ENCODE measurements at regions not wholly inside any gene's neighbourhood (a gene's known extent, or its start where the extent isn't known, plus 50 kb on each side); places are given as distances from the start of the nearest gene placed in this dataset.
"Not testable (repeated sequence)": the region's sequence is repeated elsewhere in the genome, so short reads cannot be mapped to it uniquely, and the experiment has no call there.

GRCh38 chr13:18643644-18644172 lies 537.9 kb downstream of the TUBA3C start:
- H3K9me3 ChIP-seq (ENCODE audit: low read length); intact Hi-C loops (cut with micrococcal nuclease; ENCODE audit: unreplicated experiment); H3K4me3 ChIP-seq (ENCODE audit: low read depth, low read length, poor library complexity, severe bottlenecking); H3K4me1 ChIP-seq (ENCODE audit: insufficient read depth, low read length, poor library complexity, severe bottlenecking); H3K36me3 ChIP-seq (ENCODE audit: insufficient read depth, low read length); H3K4me2 ChIP-seq (ENCODE audit: low read length); H3K9me2 ChIP-seq (ENCODE audit: insufficient read depth, low read length); POLR2A ChIA-PET; BruUV-seq (replicated peaks); H4K20me1 ChIP-seq (ENCODE audit: insufficient read depth, low read length); H3K79me2 ChIP-seq (ENCODE audit: insufficient read depth, low read depth, low read length); CTCF ChIA-PET (ENCODE audit: unreplicated experiment); H2AFZ ChIP-seq (ENCODE audit: low read length); H3K27ac ChIP-seq (ENCODE audit: low read depth, low read length, poor library complexity, severe bottlenecking): not testable (repeated sequence)
- DNase-seq (ENCODE audit: low spot score) = peak; percentile 1
- TF ChIP-seq CTCF (conservative IDR thresholded peaks at IDR 0.05; ENCODE audit: low read length) = peak; percentile 43

- H3K9me2 ChIP-seq (ENCODE audit: insufficient read depth, low read length); CTCF ChIA-PET (ENCODE audit: unreplicated experiment): not testable (repeated sequence)
These were observed 552.7 kb downstream of the TUBA3C start for GRCh38 chr13:18628928-18629327.

GRCh38 chr13:18628428-18628827 lies 553.2 kb downstream of the TUBA3C start:
- no peaks in the 10 kb centered on the region for H3K4me1 ChIP-seq (ENCODE audit: insufficient read depth, low read length, poor library complexity, severe bottlenecking)
- intact Hi-C loops (cut with micrococcal nuclease; ENCODE audit: unreplicated experiment) = no loop called here
- H3K4me2 ChIP-seq (ENCODE audit: low read length) = no peak overlapping the region
- no peak overlapping the region for H3K4me3 ChIP-seq (ENCODE audit: low read depth, low read length, poor library complexity, severe bottlenecking)
- H3K36me3 ChIP-seq (ENCODE audit: insufficient read depth, low read length) = no peaks in the 10 kb centered on the region
- no peak overlapping the region for H3K27ac ChIP-seq (ENCODE audit: low read depth, low read length, poor library complexity, severe bottlenecking)
- H4K20me1 ChIP-seq (ENCODE audit: insufficient read depth, low read length) = no peaks in the 10 kb centered on the region
- BruUV-seq (replicated peaks) = no TSS peak
- CTCF ChIA-PET (ENCODE audit: unreplicated experiment) = no interaction called here
- no peak for TF ChIP-seq CTCF (conservative IDR thresholded peaks at IDR 0.05; ENCODE audit: low read length)
- TF ChIP-seq EZH2phosphoT487 (IDR thresholded peaks at IDR 0.05; ENCODE audit: borderline replicate concordance, low read depth, low read length) = no peak
- no peaks in the 10 kb centered on the region for H3K9me2 ChIP-seq (ENCODE audit: insufficient read depth, low read length)
- no peak overlapping the region for H2AFZ ChIP-seq (ENCODE audit: low read length)
- POLR2A ChIA-PET = no interaction called here
- DNase-seq (ENCODE audit: low spot score) = no peak
- H3K79me2 ChIP-seq (ENCODE audit: insufficient read depth, low read depth, low read length) = no peaks in the 10 kb centered on the region
- H3K9me3 ChIP-seq (ENCODE audit: low read length) = no peaks in the 10 kb centered on the region

More at GRCh38 chr13:18628928-18629327, 552.7 kb downstream of the TUBA3C start:
- H3K4me2 ChIP-seq (ENCODE audit: low read length); H3K4me3 ChIP-seq (ENCODE audit: low read depth, low read length, poor library complexity, severe bottlenecking); H2AFZ ChIP-seq (ENCODE audit: low read length); intact Hi-C loops (cut with micrococcal nuclease; ENCODE audit: unreplicated experiment); BruUV-seq (replicated peaks); H3K36me3 ChIP-seq (ENCODE audit: insufficient read depth, low read length); DNase-seq (ENCODE audit: low spot score); H3K79me2 ChIP-seq (ENCODE audit: insufficient read depth, low read depth, low read length); H3K9me3 ChIP-seq (ENCODE audit: low read length); POLR2A ChIA-PET; H3K27ac ChIP-seq (ENCODE audit: low read depth, low read length, poor library complexity, severe bottlenecking); H4K20me1 ChIP-seq (ENCODE audit: insufficient read depth, low read length); H3K4me1 ChIP-seq (ENCODE audit: insufficient read depth, low read length, poor library complexity, severe bottlenecking): not testable (repeated sequence)

- H4K20me1 ChIP-seq (ENCODE audit: insufficient read depth, low read length); POLR2A ChIA-PET; H3K9me3 ChIP-seq (ENCODE audit: low read length); H3K79me2 ChIP-seq (ENCODE audit: insufficient read depth, low read depth, low read length); CTCF ChIA-PET (ENCODE audit: unreplicated experiment); H3K36me3 ChIP-seq (ENCODE audit: insufficient read depth, low read length); BruUV-seq (replicated peaks); DNase-seq (ENCODE audit: low spot score); H3K27ac ChIP-seq (ENCODE audit: low read depth, low read length, poor library complexity, severe bottlenecking); H3K4me2 ChIP-seq (ENCODE audit: low read length); H3K9me2 ChIP-seq (ENCODE audit: insufficient read depth, low read length); intact Hi-C loops (cut with micrococcal nuclease; ENCODE audit: unreplicated experiment); H2AFZ ChIP-seq (ENCODE audit: low read length); H3K4me1 ChIP-seq (ENCODE audit: insufficient read depth, low read length, poor library complexity, severe bottlenecking); H3K4me3 ChIP-seq (ENCODE audit: low read depth, low read length, poor library complexity, severe bottlenecking): not testable (repeated sequence)
These were observed 557.6 kb downstream of the TUBA3C start for GRCh38 chr13:18624061-18624460.

- H4K20me1 ChIP-seq (ENCODE audit: insufficient read depth, low read length); H3K27ac ChIP-seq (ENCODE audit: low read depth, low read length, poor library complexity, severe bottlenecking); H3K9me3 ChIP-seq (ENCODE audit: low read length); BruUV-seq (replicated peaks); H3K36me3 ChIP-seq (ENCODE audit: insufficient read depth, low read length); H3K4me1 ChIP-seq (ENCODE audit: insufficient read depth, low read length, poor library complexity, severe bottlenecking); POLR2A ChIA-PET; H3K4me3 ChIP-seq (ENCODE audit: low read depth, low read length, poor library complexity, severe bottlenecking); H2AFZ ChIP-seq (ENCODE audit: low read length); H3K4me2 ChIP-seq (ENCODE audit: low read length); intact Hi-C loops (cut with micrococcal nuclease; ENCODE audit: unreplicated experiment); H3K9me2 ChIP-seq (ENCODE audit: insufficient read depth, low read length); H3K79me2 ChIP-seq (ENCODE audit: insufficient read depth, low read depth, low read length); DNase-seq (ENCODE audit: low spot score); CTCF ChIA-PET (ENCODE audit: unreplicated experiment): not testable (repeated sequence)
These were observed 563.2 kb downstream of the TUBA3C start for GRCh38 chr13:18618442-18618841.

All from OCI-LY7 (cell line).